Bronchial epithelial cell (primary cell): ENCODE measurements at regions not wholly inside any gene's neighbourhood (a gene's known extent, or its start where the extent isn't known, plus 50 kb on each side); places are given as distances from the start of the nearest gene placed in this dataset.
A peak's percentile ranks its signal among the peaks of the same experiment; 100 is the strongest.
"Not testable (repeated sequence)": the region's sequence is repeated elsewhere in the genome, so short reads cannot be mapped to it uniquely, and the experiment has no call there.

Source experiments
- DNase-seq: peaks from one replicate; pipeline ENCODE4 v3.0.0-alpha.2; 2010; ENCODE audit warnings: low read depth
- FAIRE-seq: peaks from 2 replicates; lab custom pipeline; 2011; peaks lifted over from hg19 to GRCh38; lab: Jason Lieb, UNC
- H3K27me3 ChIP-seq: 2 replicates; pipeline ENCODE4 v1.5.1; 2011; ENCODE audit warnings: low read length; ENCODE audit not compliant: control insufficient read depth, insufficient read depth
- H3K36me3 ChIP-seq: 2 replicates; pipeline ENCODE4 v1.5.1; 2011; ENCODE audit warnings: low read length; ENCODE audit not compliant: control insufficient read depth, insufficient read depth
- H3K4me3 ChIP-seq: 2 replicates; pipeline ENCODE4 v1.5.1; 2011; ENCODE audit warnings: mild to moderate bottlenecking, low read depth, low read length, control low read depth
- CTCF ChIP-seq: IDR thresholded peaks from 2 replicates; pipeline ENCODE4 v1.5.1; 2011; ENCODE audit warnings: mild to moderate bottlenecking, moderate library complexity, low read length, control low read depth, inconsistent platforms; ENCODE audit not compliant: insufficient read depth, severe bottlenecking

DNA sequence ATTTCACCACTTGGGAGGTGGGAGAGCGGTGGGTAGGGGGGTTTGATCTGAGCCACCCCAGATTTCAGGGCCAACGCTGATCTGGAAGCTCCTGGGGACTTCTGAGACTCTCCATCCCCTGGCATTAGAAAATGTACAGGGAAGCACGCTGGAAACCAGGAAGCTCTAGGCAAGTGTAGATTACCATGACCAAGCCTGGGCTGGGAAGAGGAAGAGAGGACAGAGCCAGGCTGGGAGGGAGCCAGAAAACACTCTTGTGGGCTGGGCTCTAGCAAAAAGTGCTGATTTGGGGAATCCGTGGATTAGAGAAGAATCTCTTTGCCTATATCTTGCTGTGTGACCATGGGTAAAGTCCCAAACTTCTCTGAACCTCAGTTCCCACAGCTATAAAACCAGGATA is 236.7 kb downstream of the BCL11B start:
- Histone ChIP-seq H3K27me3 (no peaks in the 10 kb centered on the region), H3K4me3 (no peak overlapping the region), H3K36me3 (no peaks in the 10 kb centered on the region)
- FAIRE-seq (no peak), DNase-seq (peak; percentile 75)
- no peak for TF ChIP-seq CTCF

GRCh38 chr14:99035712-99036610 is 236.0 kb downstream of the BCL11B start:
- Histone ChIP-seq H3K36me3 (no peaks in the 10 kb centered on the region), H3K27me3 (no peaks in the 10 kb centered on the region), H3K4me3 (no peak overlapping the region)
- no peak for TF ChIP-seq CTCF
- DNase-seq (peak; percentile 91), FAIRE-seq (peak; percentile 40)

DNA sequence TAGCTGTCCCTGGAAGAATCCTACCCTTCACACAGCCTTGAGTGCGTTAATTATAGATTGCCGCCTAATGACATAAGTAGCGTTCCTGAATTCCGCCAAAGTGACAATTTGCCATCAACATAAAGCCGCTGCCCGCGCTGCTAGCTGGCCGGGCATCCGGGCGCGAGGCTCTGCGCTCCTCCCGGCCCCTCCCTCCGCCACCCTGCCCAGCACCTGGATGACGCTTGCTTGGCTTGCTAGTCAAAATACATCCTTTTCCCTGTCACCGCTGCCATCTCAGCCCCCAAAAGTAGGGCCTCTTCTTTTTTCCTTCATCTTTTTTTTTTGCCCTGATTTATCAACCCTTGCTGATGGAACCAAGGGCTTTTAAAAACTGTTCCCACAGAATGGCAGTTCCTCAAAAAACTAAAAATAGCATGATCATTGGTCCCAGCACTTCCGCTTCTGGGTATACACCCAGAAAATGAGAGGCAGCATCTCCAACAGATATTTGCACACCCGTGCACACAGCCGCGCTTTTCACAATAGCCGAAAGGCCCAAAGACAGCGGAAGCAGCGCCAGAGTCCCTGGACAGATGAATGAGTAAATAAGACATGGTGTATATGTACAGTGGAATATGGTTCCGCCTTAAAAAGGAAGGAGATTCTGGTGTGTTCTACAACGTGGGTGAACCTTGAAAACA is 235.2 kb downstream of the BCL11B start:
- FAIRE-seq = no peak
- no peak overlapping the region for H3K4me3 ChIP-seq
- TF ChIP-seq CTCF = no peak

DNA sequence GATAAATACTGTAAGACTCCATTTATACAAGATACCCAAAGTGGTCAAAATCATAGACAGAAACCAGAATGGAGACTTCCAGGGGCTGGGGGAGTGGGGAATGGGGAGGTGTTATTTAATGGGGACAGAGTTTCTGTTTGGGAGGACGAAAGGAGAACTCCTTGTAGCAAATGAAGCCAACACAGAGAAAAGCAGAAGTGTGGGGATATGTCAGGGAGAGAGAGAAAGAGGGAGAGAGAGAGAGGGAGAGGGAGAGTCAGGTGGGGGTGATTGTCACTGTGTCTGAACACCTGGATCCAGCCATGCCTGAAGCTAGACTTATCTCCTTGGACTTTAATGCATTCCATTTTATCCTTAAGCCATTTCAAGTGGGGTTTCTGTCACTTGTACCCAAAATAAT is 234.7 kb downstream of the BCL11B start:
- not testable (repeated sequence) for FAIRE-seq, H3K27me3 ChIP-seq, H3K36me3 ChIP-seq, H3K4me3 ChIP-seq, DNase-seq

More for the DNA sequence above, 235.2 kb downstream of the BCL11B start:
- H3K36me3 ChIP-seq = no peaks in the 10 kb centered on the region
- no peaks in the 10 kb centered on the region for H3K27me3 ChIP-seq
- DNase-seq = no peak

- TF ChIP-seq CTCF = no peak
Observed at GRCh38 chr14:99037777-99038430, 234.1 kb downstream of the BCL11B start.

GRCh38 chr14:99038431-99038820 is 233.6 kb downstream of the BCL11B start:
- Histone ChIP-seq H3K27me3 (no peaks in the 10 kb centered on the region), H3K4me3 (no peak overlapping the region), H3K36me3 (no peaks in the 10 kb centered on the region)
- no peak for FAIRE-seq
- TF ChIP-seq CTCF = no peak
- DNase-seq = peak; percentile 41

More at GRCh38 chr14:99037777-99038430, 234.1 kb downstream of the BCL11B start:
- DNase-seq (no peak), FAIRE-seq (no peak)
- Histone ChIP-seq H3K27me3 (no peaks in the 10 kb centered on the region), H3K36me3 (no peaks in the 10 kb centered on the region), H3K4me3 (no peak overlapping the region)
